Inflammatory macrophage treated with lipopolysaccharide for 1 hour (primary cell): ENCODE measurements at regions not wholly inside any gene's neighbourhood (a gene's known extent, or its start where the extent isn't known, plus 50 kb on each side); places are given as distances from the start of the nearest gene placed in this dataset.
A peak's percentile ranks its signal among the peaks of the same experiment; 100 is the strongest.
"Not testable (repeated sequence)": the region's sequence is repeated elsewhere in the genome, so short reads cannot be mapped to it uniquely, and the experiment has no call there.

Experiments used
- DNase-seq, 2 donors: peaks; one replicate each; pipeline ENCODE4 v3.0.0-alpha.2; 2020 to 2022

DNA sequence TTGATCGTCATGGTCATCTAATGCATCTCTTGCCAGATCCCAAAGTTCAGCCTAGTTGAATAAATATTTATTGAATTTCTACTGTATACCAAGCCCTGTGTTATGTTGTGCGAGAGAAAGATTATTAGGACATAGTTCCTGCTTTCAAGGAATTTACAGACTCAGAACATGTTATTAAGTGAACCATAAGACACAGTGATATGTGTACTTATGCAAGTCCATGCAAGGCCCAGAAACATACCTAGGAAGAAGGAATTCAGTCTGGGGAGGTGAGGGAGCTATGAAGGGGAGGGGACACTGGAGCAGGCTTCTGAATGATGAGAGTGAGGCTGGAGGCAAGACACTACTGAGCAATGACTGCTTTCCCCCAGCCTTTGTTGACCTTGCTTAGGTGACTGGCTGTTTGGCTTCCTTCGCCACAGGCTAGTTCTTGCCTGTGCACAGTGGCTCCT lies 81.4 kb downstream of the ACAA2 start:
- no peak for DNase-seq

- no peak for DNase-seq
These were observed 81.9 kb downstream of the ACAA2 start for GRCh38 chr18:49731421-49731841.

- DNase-seq = no peak
These were observed 82.4 kb downstream of the ACAA2 start for GRCh38 chr18:49730951-49731391.

- peak; percentile 9 to 51 for DNase-seq
These were observed 84.8 kb downstream of the ACAA2 start for GRCh38 chr18:49728542-49728941.

GRCh38 chr18:49727816-49728215 lies 85.5 kb downstream of the ACAA2 start:
- DNase-seq = no peak

GRCh38 chr18:49726675-49726963 lies 86.7 kb downstream of the ACAA2 start:
- no peak for DNase-seq

- no peak for DNase-seq
These were observed 87.3 kb downstream of the ACAA2 start for GRCh38 chr18:49725809-49726674.

GRCh38 chr18:49723648-49724180 lies 89.6 kb downstream of the ACAA2 start:
- DNase-seq = no peak

DNA sequence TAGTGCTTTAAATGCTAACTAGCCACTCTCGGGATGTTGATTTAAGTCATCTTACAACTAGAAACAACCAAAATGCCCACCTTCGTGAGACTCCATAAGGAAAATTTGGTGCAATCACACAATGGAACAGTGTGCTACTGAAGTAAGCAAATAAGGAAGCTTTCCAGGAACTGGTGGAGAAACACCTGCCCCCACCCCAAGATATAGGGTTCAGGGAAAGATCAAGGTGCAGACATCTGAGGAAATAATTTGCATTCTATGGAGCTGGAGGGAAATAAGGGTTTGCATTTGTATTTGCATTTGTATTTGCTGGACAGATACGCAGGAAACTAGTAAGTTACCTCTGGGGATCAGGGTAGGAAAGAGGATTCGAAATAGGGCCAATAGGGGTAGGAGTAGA lies 90.9 kb downstream of the ACAA2 start:
- DNase-seq = no peak

- DNase-seq = no peak
These were observed 91.4 kb downstream of the ACAA2 start for GRCh38 chr18:49721981-49722380.

- not testable (repeated sequence) for DNase-seq
These were observed 92.4 kb downstream of the ACAA2 start for GRCh38 chr18:49720944-49721343.

GRCh38 chr18:49717617-49718016 lies 95.7 kb downstream of the ACAA2 start:
- no peak for DNase-seq

GRCh38 chr18:49716035-49716434 lies 97.3 kb downstream of the ACAA2 start:
- DNase-seq = no peak

GRCh38 chr18:49709347-49709690 lies 104.0 kb downstream of the ACAA2 start:
- DNase-seq = no peak

DNA sequence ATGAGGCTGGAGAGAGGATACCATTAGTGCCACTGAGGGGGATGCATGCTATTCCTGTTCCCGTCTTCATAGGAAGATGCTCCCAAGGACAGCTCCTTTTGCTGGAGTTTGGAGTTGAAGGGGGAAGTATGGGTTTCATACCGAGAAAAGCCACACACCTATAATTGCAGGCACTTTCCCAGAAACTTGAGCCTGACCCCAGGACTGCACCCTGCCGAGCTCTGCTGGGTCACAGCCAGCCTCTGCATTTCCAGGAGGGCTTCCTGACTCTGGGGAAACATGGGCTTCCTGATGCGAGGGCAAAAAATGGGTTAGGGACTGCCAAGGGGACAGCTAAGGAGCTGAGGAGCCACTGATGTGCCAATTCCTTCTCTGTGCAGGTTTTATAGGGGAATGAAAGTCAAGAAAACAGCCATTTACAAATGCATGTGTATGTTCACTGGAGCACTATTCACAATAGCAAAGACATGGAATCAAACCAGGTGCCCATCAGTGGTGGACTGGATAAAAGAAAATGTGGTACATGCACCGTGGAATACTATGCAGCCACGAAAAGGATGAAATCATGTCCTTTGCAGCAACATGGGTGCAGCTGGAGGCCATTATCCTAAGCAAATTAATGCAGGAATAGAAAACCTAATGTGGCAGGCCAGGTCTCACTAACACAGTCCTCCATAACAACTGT lies 104.5 kb downstream of the ACAA2 start:
- no peak for DNase-seq

- DNase-seq = no peak
These were observed 105.7 kb downstream of the ACAA2 start for GRCh38 chr18:49707599-49707998.

DNA sequence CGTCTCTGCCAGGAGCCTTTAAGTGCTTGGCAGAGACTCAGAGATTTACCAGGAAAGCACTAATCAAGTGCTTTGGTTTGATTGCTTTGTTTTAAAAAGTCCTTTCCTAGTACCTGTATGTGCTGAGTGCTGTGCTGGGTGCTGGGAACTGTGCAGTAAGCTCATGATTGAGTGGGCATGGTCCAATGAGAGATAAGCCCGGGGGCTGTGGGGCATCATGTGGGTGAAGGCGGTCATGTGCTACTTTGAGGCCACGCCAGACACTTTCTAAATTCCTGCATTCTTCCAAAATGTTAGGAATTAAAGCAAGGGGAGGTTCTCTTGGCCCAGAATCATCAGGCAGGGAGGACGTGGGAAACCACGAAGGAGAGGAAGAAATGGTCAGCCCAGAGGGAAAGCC lies 109.0 kb downstream of the ACAA2 start:
- DNase-seq = no peak

GRCh38 chr18:49701190-49701589 lies 112.1 kb downstream of the ACAA2 start:
- DNase-seq = no peak

- no peak for DNase-seq
These were observed 114.0 kb downstream of the ACAA2 start for GRCh38 chr18:49699303-49699702.

GRCh38 chr18:49698525-49699025 lies 114.8 kb downstream of the ACAA2 start:
- no peak for DNase-seq

DNA sequence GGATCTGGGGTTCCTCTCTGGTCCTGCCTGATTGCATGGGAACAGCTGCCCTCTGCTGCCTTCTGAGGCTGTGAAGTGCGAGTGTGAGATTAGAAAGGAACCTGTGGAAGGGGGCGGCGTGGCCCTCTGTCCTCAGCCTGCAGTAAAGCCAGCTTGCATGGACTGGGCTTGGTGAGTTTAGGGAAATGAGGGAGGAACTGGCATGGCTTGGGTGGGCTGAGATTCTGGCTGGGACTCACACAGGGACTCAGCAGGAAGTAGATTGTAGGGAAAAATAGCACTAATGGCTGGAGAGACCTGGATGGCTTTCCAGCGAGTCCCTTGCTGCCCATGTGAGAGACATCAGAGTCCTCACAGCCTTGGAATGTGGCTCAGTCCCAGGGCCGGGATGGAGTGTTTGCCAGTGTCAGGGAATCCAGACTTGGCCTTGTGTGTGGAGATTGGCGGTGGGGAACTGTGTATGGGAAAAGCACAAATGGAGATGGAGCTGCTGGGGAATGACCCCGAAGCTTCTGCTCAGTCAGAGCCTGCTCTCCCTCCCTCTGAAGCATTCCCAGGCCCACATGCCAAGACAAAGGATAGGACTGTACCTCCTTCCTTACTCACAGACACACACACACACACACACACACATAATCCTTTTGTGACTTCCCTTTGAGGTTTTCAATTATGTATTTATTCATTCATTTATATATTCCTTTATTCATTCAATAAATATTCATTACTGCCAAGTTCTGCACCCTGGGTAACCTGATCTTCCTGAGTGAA lies 115.4 kb downstream of the ACAA2 start:
- no peak for DNase-seq

DNA sequence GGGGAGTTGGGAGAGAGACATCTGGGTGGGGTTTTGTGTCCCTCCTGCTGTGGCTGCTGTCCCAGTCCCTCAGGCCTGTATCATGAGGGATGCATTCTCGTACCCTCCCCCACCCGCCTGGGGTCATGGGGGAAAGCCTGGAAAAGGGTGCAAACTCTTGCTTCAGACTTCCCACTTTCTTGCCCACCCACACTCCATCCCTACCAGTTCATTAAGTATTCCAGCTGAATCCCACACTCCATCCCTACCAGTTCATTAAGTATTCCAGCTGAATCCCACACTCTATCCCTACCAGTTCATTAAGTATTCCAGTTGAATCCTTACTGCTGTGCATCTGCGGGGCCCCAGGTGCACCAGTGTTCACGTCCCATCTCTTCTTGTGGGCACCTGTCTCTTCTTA lies 116.3 kb downstream of the ACAA2 start:
- no peak for DNase-seq

GRCh38 chr18:49694402-49694801 lies 118.9 kb downstream of the ACAA2 start:
- no peak for DNase-seq

DNA sequence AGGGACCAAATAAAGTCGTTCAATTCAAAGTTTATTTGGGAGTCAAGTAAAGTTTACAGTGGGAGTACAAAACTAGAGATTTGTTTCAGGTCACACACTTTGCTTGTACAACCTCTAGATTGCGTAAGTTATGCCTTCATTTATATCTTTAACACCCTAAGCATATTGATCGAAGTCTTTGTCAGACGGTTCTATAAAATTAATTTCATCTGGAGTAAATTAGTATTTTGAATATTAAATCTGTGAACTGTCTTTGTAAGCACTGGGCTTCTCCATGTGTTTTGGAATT lies 119.7 kb downstream of the ACAA2 start:
- no peak for DNase-seq
